A673 (cell line): ENCODE measurements at regions not wholly inside any gene's neighbourhood (a gene's known extent, or its start where the extent isn't known, plus 50 kb on each side); places are given as distances from the start of the nearest gene placed in this dataset.

Experiments used
- CTCF ChIP-seq: fragments of 300-800, 200-600 bp; sonication (generic); conservative IDR thresholded peaks from 2 replicates; pipeline ENCODE4 v1.5.1; 2017; ENCODE audit warnings: low read depth, mild to moderate bottlenecking, antibody characterized with exemption, low read length, moderate library complexity, mixed read lengths
- EZH2 ChIP-seq: fragments of 200-600 bp; sonication (generic); IDR thresholded peaks from 2 replicates; pipeline ENCODE4 v1.6.1; 2017; ENCODE audit warnings: borderline replicate concordance, low read depth, mild to moderate bottlenecking, mixed read lengths, antibody characterized with exemption, low read length; ENCODE audit not compliant: poor library complexity, severe bottlenecking

DNA sequence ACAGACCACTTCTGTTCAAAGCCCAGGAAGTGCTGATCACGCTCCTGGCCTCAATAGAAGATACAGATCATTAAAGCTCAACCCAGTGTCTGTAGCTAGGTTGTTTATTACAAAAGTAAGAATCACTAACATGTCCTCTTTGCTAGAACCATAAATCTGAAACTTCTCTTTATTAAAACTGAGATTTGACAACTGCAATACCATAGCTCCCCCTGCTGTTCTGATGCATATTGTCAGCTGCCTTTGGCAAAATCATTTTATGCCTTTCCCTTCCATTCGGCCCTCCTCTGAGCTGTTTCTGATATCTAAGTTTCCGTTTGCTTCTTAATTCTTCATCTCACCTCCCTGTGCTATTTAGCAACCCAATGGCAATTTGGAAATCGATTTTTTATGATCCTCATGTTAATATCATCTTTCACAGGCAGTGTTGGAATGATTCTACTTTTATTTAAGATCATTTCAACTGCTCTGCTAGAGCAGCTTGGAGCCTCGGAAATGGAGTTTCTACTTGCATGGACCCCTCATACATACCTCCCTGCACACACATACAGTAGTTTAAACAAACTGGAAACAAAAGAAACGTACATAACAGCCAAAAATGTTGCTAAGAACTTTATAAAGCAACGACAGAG, 998.8 kb downstream of the MAT2B start:
- TF ChIP-seq CTCF (peak; percentile 75), EZH2 (no peak)
